Stimulated activated CD8-positive, alpha-beta memory T cell treated with anti-CD3 and anti-CD28 coated beads, Interleukin-4, amount 100 ng/mL, for 24 hours (primary cell): ENCODE measurements at regions not wholly inside any gene's neighbourhood (a gene's known extent, or its start where the extent isn't known, plus 50 kb on each side); places are given as distances from the start of the nearest gene placed in this dataset.

ENCODE experiments used
- DNase-seq: peaks from one replicate; pipeline ENCODE4 v3.0.0-alpha.2; 2020; ENCODE audit warnings: low read depth

DNA sequence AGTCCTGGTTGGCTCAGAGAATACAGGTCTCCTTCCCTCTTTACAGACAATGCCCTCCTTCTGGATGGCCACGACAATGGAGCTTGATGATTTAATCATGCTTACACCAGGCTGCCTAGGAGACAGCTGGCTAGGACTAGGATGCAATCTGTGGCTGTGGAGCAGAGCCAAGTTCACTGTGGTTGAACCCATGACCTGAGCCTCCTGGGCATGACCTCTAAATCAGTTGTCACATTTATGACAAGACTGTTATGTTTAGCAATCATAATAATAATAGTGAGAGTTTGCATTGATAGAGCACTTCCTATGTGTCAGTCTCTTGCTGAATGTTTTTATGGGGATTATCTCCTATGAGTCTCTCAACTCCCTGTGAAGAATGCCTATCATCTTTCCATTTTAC lies 244.1 kb downstream of the ICOS start:
- no peak for DNase-seq

DNA sequence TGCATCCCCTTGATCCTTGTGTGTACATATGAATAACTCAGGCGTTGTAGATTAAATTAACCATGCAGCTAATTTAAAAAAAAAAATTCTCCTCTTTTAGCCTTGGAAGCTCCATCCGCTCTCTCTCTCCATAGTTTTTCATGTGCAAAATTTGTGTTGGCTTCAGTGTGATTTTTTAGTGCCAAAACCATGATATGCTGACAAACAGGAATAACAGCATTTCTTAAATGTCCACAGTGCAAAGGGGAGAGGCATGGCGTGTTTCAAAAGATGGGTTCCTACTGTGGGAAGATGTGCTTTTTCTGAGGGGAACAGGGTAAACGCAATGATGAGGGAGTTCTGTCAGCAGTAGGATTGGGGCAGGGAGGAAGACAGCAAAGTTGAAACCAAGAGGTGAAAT lies 247.0 kb downstream of the ICOS start:
- no peak for DNase-seq

DNA sequence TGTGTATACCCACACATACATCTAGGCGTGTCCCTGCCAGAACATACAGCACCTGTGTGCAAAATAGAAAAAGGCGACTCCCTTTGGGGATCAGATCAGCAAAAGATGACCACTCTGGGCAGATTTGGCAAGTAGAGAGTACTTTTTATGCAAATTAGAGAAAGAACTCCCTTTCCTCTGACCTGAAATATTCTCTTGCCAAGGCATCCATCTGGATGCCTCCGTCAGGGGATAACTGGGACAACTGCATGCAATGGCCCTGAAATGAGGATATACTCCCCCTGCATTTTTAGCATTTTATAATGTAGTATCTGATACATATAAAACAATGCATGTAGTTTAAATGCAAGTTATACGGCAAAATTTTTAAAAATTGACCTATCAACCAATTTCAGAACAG lies 247.7 kb downstream of the ICOS start:
- no peak for DNase-seq

DNA sequence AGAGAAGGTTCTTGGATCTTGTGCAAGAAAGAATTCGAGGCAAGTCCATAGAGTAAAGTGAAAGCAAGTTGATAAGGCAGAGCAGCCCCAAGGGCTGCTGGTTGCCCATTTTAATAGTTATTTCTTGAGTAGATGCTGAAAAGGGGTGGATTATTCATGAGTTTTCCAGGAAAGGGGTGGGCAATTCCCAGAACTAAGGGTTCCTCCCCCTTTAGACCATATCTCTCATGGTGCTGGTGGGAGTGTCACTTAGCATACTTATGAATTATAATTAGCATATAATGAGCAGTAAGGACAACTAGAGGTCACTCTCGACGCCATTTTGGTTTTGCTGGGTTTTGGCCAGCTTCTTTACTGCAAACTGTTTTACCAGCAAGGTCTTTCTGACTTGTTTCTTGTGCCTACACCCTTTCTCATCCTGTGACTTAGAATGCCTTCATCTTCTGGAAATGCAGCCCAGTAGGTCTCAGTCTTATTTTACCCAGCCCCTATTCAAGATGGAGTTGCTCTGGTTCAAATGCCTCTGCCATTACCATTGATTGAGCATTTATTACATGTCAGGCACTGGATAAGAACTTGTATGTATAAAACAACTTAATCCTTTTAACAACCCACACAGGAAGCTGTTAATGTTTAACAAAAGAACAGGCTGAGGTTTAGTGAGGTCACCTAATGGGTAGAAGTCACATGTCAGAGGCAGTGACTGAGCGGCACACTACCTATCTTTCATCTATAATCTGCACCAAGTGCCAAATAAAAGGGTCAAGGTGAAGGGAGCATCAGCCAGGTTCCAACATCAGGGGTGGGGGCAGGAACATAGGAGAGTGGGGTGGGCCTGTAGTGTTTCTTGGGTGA lies 250.9 kb downstream of the ICOS start:
- DNase-seq = no peak

DNA sequence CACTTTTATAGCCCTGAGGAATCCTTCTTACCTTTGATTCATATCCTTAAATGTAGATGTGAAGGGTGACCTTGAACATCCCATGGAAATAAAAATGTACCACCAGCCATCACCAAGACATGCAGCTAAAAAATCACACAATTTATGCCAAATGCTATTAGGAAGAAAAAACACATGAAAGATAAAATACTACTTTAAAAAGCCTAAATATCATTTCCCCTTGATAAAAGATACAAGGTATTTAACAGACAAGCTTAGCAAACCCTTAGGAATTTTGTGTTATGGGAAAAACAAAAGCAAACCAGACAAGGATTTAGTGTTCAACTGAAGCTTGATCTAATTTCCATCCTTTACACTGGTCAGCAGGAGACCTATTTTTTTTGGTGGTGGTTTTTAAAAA lies 255.0 kb downstream of the ICOS start:
- no peak for DNase-seq

DNA sequence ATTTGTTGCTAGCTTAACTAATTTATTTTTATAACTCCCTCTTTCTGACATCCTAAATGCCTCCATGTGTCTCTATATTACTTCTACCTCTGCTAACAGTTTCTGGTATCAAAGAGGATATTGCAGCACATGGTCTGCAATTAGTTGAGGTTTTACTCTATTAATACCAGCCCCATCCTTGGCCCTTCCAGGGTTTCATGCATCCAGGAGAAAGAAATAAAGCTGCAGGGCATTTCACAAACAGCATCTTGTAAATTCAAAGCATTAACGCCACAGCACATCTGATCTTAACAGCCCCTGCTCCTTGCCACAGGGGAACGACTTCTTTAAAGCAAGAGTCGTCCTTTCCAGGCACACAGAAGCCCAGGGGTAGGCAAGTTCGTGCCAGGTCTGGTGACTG lies 258.9 kb downstream of the ICOS start:
- DNase-seq = no peak

DNA sequence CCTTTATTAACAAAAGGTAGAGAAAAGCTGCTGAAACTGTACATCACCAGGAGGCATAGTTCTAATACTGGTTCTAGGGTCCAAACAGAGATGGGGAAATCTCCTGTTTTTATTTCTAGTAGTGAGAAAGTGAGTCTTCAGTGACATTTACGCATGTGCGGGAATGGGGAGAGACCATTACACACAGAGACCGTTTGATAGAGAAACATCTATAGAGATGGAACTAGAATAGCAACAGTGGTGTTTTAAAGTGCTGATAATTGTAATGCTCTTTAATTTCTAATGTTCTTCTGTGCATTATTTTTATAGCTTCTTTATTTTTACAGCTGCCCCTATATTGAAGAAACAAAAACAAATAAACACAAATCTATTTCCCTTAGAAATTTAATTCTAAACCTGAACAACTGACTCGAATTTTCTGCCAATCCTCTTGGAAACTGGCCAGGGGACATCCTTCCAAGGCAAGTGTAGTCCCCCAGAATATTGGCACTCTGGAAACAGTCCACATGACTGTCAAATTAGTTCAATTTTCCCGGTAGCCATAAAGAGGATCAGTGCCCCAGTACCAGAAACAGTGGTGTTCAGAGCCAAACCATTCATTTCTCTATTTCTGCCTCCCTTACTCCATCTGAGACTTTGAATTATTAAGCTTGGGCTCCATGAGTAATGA lies 260.9 kb downstream of the ICOS start:
- DNase-seq = no peak

DNA sequence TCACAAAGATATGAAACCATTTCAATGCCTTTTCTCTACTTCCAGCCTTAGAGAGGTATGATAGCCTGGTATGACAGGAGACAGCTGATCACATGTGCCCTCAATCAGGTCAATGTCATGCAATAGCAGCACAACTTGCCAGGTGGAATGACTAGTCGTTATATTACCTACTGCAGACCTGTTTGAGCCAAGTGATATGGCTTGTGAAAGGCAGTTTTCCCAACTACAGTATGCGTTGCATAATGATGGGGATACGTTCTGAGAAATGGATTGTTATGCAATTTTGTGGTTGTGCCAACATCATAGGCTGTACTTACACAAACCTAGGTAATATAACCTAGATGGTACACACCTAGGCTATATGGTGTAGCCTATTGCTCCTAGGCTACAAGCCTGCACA lies 262.8 kb downstream of the ICOS start:
- DNase-seq = no peak

DNA sequence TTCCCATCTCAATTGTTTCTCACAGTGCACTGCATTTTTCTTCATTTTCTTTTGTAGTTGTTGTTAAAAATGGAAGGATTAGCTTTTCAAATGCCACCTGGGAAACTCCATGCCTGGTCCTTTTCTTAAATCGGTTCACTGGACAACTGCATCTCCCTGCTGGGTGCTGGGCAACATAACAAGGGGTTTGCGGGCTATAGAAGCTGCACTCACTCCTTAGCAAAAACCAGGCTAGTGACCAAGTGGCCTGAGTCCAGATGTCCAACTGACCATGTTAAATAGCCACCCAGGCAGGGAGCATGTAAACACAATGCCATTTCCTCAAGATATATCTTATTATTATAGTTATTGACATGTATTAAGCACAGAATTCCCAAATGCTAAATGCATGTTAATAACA lies 264.9 kb downstream of the ICOS start:
- DNase-seq = no peak

DNA sequence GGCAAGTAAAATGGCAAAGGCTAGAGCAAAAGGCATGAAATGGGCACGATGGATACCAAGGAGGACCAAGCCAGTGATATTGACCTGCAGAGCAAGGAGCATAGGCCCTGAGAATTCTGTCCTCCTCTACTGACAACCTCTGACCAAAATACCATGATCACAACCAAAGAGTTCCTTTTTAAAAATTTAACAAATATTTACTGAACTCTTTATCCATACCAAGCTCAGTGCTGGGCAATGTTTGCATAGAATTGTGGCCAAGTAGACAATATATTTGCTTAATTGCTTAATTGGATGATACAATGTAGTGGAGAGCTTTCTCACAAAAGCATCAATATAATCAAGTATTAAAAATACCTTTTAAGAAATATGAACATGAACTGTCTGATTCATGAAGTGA lies 265.7 kb downstream of the ICOS start:
- no peak for DNase-seq

DNA sequence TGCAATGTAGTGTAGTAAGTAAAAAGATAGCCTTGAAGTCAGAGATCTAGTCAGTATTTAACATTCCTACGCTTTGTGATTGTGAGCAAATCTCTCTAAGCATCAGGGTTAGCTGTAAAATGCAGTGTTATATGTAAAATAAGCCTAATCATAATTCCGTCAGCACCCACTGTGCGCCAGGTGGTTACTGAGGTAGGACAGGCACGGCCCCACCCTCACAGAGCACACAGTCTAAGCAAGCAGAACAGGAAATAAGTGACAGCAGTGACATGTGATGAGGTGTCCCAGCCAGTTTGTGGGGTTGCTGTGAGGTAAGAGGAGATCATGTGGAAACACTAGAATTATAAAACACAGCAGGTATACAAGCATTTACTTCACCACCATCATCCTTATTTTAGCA lies 267.1 kb downstream of the ICOS start:
- DNase-seq = no peak

DNA sequence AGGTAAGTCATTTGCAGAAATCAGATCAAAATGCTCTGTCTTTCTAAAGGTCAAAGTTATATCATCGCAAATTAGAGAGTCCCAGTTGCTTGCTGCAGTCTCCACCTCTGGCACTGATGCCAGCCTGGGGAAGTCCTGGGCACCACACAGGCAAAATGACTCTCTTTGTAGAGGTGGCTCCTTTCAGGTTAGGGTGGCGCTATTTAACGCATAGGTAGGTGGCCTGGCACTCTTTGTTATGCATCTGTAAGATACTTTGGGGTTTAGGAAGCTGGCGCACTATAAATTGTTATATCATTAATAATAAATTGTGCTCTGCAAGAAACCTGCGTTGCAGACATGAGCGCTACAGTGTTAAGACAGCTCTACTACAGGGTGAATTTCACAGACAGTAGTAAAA lies 268.5 kb downstream of the ICOS start:
- DNase-seq = no peak

DNA sequence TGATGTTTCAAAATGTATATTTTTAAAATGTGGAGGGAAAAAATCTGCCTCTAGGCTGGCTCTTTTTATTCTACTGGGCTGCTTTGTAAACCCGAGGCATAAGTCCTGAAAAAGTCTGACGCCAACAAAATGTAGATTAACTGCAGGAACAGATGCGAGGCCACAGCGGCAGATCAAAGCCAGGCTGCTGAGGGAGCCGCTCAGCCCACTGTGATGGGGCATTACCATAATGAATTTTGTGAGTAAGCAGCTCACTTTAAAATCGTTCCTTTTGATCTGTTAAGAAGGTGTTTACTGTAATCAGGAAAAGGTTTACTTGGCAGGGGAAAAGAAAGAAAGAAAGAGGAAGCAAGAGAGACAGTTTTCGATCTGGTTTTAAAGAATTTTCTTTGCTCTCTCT lies 269.0 kb downstream of the ICOS start:
- DNase-seq = no peak

DNA sequence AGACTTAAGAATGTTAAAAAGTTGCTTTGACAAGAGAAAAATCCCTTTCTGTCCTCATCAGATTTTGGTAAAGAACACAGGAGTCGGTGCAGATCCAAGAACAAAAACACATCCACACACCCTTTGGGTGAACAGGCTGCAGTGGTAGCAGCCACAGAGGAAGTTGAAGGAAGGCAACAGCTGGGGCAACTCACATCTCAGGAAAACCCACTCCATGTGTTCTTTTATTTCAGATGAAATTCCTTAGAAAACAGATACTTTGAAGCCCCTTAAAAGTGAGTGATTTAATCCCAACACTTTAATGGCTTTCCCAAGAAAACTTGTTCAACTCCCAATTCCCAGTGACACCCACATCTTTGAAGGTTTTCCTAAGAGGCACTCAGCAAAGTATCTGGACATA lies 271.3 kb downstream of the ICOS start:
- DNase-seq = no peak

DNA sequence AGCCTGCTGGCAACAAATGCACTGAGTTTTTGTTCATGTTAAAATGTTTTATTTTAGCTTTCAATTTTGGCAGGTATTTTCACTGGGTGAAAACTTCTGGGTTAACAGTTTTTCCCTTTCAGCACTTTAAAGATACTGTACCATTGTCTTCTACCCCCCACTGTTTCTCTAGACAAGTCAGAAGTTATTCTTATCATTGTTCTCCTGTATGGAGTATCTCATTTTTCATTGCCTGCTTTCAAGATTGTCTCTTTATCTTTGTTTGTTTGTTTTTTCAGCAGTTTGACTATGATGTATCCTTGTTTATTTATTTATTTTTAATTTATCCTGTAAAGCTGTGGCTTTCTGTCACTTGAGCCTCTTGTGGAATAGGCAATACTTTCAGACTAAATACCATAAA lies 277.0 kb downstream of the ICOS start:
- no peak for DNase-seq

DNA sequence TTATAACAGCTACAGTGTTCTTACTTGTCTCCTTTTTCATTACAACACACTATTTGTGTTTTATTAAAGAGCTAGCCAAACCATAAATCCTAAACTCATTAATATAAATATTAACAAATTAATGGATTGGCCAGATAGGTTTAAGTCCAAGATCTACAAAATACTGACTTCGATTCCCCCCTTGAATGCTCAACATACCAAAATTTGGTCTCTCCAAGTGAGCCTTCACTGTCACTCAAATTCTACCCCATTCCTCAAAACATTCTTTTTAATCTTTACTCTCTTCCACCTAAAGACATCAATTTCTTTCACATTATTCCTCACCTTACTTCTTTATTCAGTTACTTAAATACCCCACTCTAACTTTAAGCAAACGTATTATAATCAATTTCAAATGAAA lies 281.5 kb downstream of the ICOS start:
- DNase-seq = no peak

DNA sequence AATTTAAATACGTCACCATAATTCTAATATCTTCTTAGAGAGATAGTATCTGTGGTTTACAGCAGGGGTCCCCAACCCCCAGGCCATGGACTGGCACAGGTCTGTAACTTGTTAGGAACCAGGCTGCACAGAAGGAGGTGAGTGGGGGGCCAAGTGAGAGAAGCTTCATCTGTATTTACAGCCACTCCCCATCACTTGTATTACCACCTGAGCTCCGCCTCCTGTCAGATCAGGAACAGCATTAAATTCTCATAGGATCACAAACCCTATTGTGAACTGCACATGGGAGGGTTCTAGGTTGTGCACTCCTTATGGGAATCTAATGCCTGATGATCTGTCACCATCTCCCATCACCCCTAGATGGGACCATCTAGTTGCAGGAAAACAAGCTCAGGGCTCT lies 282.6 kb downstream of the ICOS start:
- DNase-seq = no peak

DNA sequence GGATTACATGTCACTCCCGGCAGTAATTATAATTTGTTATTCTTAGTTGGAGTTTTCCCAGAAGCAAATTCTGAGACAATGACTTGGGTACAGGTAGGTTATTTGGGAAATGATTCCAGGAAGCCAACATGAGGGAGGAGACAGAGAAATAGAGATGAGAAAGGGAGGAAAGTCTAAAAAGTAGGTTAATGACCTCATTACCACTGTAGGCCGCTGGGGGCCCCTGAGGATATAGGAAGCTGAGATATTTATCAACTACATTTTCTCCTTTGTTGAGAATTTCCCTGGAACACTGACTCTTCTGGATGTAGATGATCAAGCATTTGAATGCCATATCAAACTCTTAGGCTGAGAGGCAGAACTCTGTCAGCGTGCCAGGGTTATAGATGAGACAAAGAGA lies 284.3 kb downstream of the ICOS start:
- DNase-seq = no peak

DNA sequence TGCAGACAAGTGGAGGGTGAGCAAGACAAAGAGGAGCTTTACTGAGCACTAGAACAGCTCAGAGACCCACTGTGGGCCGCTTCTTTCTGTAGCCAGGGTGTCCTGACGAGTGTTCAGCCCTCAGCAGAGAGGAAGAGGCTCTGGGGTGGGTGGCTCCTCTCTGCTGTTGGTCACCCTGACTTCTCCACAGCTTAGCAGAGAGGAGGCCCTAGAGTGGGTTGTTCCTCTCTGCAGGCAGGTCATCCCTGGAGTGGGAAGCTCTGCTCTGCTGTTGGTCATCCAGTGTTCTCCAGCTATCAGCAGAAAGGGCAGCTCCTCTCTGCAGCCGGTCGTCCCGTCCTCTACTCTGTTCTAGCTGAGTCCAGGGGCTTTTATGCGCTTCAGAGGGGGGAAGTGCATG lies 286.5 kb downstream of the ICOS start:
- no peak for DNase-seq

DNA sequence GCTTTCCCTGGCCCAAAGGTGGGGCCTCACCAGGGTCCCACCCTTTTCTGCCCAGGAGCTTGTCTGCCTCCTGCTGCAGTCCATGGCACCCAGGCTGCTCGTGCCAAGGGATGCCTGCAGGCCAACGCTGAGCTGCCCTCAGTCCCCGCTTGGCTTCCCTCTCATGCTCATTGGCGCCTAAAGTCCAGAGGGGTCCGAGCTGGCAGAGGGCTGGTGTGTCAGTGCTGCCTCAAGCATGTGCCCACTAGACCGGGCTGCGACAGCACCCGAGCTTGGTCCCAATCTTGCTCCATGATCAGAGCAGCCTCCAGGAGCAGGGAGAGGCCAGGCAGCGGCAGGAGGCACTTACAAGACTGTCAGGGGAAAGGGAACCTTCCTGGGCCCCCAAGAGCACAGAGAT lies 287.0 kb downstream of the ICOS start:
- DNase-seq = no peak

DNA sequence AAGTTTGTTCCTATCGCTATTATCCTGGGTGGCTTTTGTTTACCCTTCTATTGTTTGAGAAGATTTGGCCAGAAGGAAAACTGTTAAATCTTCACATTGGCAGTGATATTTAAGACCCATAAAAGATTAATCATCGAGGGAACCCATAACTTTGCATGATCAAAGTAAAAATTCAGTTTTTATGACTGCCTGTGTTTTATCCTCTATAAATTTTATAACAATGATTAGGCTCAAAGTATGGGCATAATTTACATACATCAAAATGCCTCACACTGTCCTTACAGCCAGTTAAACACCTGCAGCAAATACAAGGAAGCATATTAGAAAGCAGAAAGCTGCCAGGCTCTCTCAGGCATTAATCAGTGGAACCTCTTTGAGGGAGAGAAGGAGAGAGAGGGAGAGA lies 289.1 kb downstream of the ICOS start:
- no peak for DNase-seq

DNA sequence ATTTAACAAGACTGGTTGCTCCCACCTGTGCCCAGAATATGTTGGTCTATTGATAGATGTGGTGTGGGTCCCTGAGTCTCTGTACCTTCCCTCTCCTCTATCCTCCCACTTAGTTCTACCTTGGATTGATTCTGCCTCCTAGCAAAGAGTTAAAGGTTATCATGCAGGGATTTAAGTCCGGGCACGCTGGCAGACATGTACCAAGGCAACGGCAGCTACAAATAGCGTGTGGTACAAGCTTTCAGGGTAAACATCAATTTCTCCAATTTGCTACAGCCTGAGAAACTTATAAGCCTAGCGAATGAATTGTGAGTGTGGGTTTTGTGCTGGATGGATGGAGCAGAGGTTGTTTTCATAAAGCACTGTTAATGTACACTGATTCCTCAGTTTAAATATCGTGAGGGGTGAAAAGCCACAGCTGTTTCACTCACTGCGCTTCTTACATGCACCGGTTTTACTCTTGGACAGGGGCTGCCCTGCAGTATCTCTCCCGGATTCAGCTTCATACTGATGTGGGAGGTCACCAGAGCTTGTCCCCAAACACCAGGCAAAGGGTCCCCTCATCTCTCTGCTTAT lies 289.8 kb downstream of the ICOS start:
- no peak for DNase-seq

DNA sequence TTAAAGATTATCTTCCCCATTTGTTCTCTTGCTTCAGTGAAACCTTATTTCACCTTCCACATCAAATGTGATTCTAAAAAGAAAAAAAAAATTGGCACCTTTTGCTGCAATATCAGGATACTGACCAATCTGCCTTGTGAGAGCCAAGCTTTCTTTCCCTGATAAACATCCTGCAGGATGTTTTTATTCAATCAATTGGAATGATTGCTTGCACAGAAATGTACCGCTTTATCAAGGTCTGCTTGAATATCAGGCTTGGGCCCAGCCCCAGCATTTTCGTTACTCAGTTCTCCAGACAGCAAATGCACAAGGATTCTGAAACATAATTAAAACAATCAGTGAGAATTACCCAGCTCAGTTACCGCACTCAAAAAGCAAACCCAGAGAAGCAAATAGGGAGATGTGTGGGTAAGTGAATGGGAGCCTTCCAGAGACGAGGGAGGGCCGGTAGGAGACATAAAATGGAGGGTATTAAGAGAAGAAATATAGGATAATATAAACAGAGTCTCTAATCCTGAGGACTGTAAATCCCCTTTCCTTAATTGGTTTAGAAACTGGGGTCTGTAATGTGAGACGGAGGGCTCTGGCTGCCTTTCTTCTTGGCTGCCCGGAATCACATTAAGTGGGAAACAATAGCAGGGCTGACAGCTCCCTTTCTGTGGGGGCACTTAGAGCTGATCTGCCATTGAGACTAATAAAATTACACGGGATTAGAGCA lies 291.8 kb downstream of the ICOS start:
- DNase-seq = no peak
